GM10266 (cell line): ENCODE measurements at regions not wholly inside any gene's neighbourhood (a gene's known extent, or its start where the extent isn't known, plus 50 kb on each side); places are given as distances from the start of the nearest gene placed in this dataset.

Experiments used
- DNase-seq: peaks from one replicate; pipeline ENCODE4 v3.0.0; 2012; ENCODE audit errors: extremely low spot score
- TF ChIP-seq, protein P1 (sequence below): IDR thresholded peaks from 2 replicates; pipeline ENCODE4 v1.5.1; 2012; ENCODE audit warnings: mild to moderate bottlenecking, low read depth; ENCODE audit not compliant: control insufficient read depth, insufficient read depth; ENCODE audit errors: missing control alignments

DNA sequence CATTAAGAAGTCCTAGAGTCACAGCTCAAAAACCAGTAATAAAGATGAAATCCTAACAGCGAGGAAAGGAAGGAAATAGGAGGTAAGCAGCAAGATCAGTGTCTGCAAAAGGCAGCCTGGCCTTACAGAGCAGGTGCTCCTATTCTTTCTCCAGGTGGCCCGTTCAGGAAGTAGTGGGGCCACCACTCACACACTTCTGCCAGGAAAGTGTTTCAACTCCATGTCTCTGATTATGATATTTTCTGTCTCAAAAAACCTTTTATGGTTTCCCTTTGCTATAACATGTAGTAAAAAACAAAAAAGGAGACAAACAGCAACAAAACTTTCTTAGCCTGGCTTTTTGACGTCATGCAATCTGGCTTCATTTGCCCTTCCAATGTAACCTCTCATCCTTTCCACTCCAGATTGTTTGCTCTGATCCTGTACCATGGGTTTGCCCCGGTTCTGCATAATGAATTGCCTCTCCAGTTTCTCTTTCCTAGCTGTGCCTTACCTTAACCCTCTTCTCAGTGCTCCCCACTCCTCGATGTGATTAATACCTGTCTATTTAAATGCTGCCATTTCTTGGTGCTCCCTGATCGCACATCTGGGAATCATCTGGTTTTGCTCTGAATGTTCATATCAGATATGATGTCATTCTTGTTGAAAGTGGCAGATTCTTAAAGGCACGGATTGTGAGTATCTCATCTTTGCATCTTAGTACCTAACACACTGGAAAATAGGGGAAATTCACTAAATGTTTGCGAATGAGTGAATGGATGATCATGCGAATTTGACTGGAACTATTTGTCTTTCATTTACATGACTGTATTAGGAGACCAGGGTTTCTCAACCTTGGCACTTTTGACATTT lies 50.6 kb upstream of the PTPRM start:
- DNase-seq: no peak
- TF ChIP-seq, protein P1, sequence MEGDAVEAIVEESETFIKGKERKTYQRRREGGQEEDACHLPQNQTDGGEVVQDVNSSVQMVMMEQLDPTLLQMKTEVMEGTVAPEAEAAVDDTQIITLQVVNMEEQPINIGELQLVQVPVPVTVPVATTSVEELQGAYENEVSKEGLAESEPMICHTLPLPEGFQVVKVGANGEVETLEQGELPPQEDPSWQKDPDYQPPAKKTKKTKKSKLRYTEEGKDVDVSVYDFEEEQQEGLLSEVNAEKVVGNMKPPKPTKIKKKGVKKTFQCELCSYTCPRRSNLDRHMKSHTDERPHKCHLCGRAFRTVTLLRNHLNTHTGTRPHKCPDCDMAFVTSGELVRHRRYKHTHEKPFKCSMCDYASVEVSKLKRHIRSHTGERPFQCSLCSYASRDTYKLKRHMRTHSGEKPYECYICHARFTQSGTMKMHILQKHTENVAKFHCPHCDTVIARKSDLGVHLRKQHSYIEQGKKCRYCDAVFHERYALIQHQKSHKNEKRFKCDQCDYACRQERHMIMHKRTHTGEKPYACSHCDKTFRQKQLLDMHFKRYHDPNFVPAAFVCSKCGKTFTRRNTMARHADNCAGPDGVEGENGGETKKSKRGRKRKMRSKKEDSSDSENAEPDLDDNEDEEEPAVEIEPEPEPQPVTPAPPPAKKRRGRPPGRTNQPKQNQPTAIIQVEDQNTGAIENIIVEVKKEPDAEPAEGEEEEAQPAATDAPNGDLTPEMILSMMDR: no peak
